ENCODE measurements at regions not wholly inside any gene's neighbourhood (a gene's known extent, or its start where the extent isn't known, plus 50 kb on each side); places are given as distances from the start of the nearest gene placed in this dataset.

DNA sequence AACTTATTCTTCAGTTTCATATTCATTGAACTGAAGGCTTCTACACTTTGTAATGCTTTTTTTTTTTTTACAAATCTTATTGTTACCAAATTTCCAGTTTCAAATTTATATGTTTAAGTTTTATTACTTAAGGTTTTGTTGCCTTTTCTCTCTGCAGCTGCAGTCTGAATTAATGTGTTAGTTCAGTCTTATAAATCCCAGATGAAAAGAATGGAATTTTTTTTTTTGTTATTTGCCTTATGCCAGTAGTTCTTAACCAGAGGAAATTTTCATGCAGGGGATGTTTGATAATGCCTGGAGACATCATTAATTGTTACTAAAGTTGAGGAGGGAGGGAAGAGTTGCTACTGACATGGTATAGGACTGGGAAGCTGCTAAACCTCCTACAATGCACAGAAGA, 367.9 kb upstream of the SPRY2 start (continued):
- TF ChIP-seq CHD2 (IDR thresholded peaks at IDR 0.05; ENCODE audit: borderline replicate concordance, low read depth, low read length) (no peak), DPF2 (IDR thresholded peaks at IDR 0.05) (no peak), BACH1 (IDR thresholded peaks at IDR 0.05; ENCODE audit: borderline replicate concordance) (no peak), HDAC6 (IDR thresholded peaks at IDR 0.05; ENCODE audit: unreplicated experiment) (no peak), STAT1 (conservative IDR thresholded peaks at IDR 0.05) (no peak), ZSCAN29 (IDR thresholded peaks at IDR 0.05) (no peak)

GRCh38 chr13:80707000-80707983, 366.4 kb upstream of the SPRY2 start:
- ChIA-PET CTCF (no interaction called here), SMC1A (ENCODE audit: uncharacterized antibody, unreplicated experiment) (no interaction called here), RAD21 (ENCODE audit: unreplicated experiment) (no interaction called here), POLR2A (no interaction called here)
- Histone ChIP-seq H3K4me2 (ENCODE audit: control insufficient read depth, insufficient read depth) (no peak overlapping the region), H3K4me1 (ENCODE audit: control insufficient read depth, insufficient read depth, low read length) (no peaks in the 10 kb centered on the region), H4K20me1 (ENCODE audit: control insufficient read depth, insufficient read depth) (no peaks in the 10 kb centered on the region), H3K79me2 (ENCODE audit: control insufficient read depth, insufficient read depth, low read length) (no peaks in the 10 kb centered on the region), H2AFZ (ENCODE audit: control insufficient read depth, low read depth, low read length) (no peak overlapping the region), H3K27ac (ENCODE audit: control insufficient read depth, insufficient read depth) (no peak overlapping the region), H3K9ac (ENCODE audit: control insufficient read depth, insufficient read depth, low read length) (no peak overlapping the region), H3K36me3 (ENCODE audit: control insufficient read depth in 2 of 2, insufficient read depth in 2 of 2, low read length in 1 of 2) (no peaks in the 10 kb centered on the region), H3K27me3 (replicated peaks in 1 of 2; ENCODE audit: control insufficient read depth in 2 of 2, insufficient read depth in 2 of 2, low read length in 1 of 2) (no peaks in the 10 kb centered on the region), H3K4me3 (no peak overlapping the region), H3K9me3 (replicated peaks; ENCODE audit: control insufficient read depth, insufficient read depth, low read length) (no peaks in the 10 kb centered on the region)
- 57% methylated on average over 24 of the region's 34 CpGs for WGBS (ENCODE audit: insufficient coverage, insufficient replicate concordance, low lambda C conversion rate, missing lambda C conversion rate)
- BruUV-seq (replicated peaks) = no TSS peak
- in situ Hi-C loops (cut with MboI) = no loop called here
- no peak for TF ChIP-seq WRNIP1 (IDR thresholded peaks at IDR 0.05; ENCODE audit: borderline replicate concordance, low read depth, low read length)
- TF ChIP-seq NR2C2 (IDR thresholded peaks at IDR 0.05; ENCODE audit: borderline replicate concordance, control insufficient read depth, insufficient read length, low read depth) = no peak
- TF ChIP-seq, protein P1, sequence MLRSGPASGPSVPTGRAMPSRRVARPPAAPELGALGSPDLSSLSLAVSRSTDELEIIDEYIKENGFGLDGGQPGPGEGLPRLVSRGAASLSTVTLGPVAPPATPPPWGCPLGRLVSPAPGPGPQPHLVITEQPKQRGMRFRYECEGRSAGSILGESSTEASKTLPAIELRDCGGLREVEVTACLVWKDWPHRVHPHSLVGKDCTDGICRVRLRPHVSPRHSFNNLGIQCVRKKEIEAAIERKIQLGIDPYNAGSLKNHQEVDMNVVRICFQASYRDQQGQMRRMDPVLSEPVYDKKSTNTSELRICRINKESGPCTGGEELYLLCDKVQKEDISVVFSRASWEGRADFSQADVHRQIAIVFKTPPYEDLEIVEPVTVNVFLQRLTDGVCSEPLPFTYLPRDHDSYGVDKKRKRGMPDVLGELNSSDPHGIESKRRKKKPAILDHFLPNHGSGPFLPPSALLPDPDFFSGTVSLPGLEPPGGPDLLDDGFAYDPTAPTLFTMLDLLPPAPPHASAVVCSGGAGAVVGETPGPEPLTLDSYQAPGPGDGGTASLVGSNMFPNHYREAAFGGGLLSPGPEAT (IDR thresholded peaks at IDR 0.05; ENCODE audit: low read depth) = no peak
- no peak for TF ChIP-seq CBFB (IDR thresholded peaks at IDR 0.05; ENCODE audit: low read depth)
- FAIRE-seq (no peak), DNase-seq (ENCODE audit: low read depth, low spot score) (no peak), ATAC-seq (no peak)
- intact Hi-C loops (cut with micrococcal nuclease; ENCODE audit: unreplicated experiment) = no loop called here

Measured in GM12878 (cell line).